GM23338 (cell line): ENCODE measurements at regions not wholly inside any gene's neighbourhood (a gene's known extent, or its start where the extent isn't known, plus 50 kb on each side); places are given as distances from the start of the nearest gene placed in this dataset.

Experiments
- ATAC-seq: fragments of 200-7000 bp; cut with Tn5 transposase; 3 replicates; pipeline ENCODE4 v1.9.1; 2020
- DNase-seq: peaks from one replicate; pipeline ENCODE4 v3.0.0-alpha.2; 2015; ENCODE audit warnings: low spot score
- H2AFZ ChIP-seq: fragments of 200-600 bp; sonication (generic); 2 replicates; pipeline ENCODE4 v1.8.0; 2016; ENCODE audit warnings: antibody characterized with exemption, mild to moderate bottlenecking, moderate library complexity
- H3F3A ChIP-seq: fragments of 200-600 bp; sonication (generic); replicated peaks from 2 replicates; pipeline ENCODE4 v1.8.0; 2017; ENCODE audit warnings: antibody characterized with exemption, mixed run types, low read depth
- H3K27ac ChIP-seq: fragments of 200-600 bp; sonication (generic); 2 replicates; pipeline ENCODE4 v1.6.1; 2016; ENCODE audit warnings: low read depth
- H3K27me3 ChIP-seq: fragments of 200-600 bp; sonication (generic); 2 replicates; pipeline ENCODE4 v1.8.0; 2016; ENCODE audit warnings: mild to moderate bottlenecking, mixed run types, moderate library complexity; ENCODE audit not compliant: insufficient read depth
- H3K36me3 ChIP-seq: fragments of 200-600 bp; sonication (generic); 2 replicates; pipeline ENCODE4 v1.8.0; 2016; ENCODE audit warnings: mild to moderate bottlenecking; ENCODE audit not compliant: insufficient read depth
- H3K4me1 ChIP-seq: fragments of 200-600 bp; sonication (generic); 2 replicates; pipeline ENCODE4 v1.8.0; 2016; ENCODE audit warnings: mild to moderate bottlenecking, moderate library complexity; ENCODE audit not compliant: insufficient read depth
- H3K4me2 ChIP-seq: fragments of 200-600 bp; sonication (generic); 2 replicates; pipeline ENCODE4 v1.7.1; 2017; ENCODE audit warnings: mixed run types
- H3K4me3 ChIP-seq: fragments of 200-600 bp; sonication (generic); 2 replicates; pipeline ENCODE4 v1.6.1; 2016; ENCODE audit warnings: mixed run types
- H3K79me2 ChIP-seq: fragments of 200-600 bp; sonication (generic); replicated peaks from 2 replicates; pipeline ENCODE4 v1.8.0; 2017; ENCODE audit warnings: mild to moderate bottlenecking; ENCODE audit not compliant: insufficient read depth
- H3K9me2 ChIP-seq: fragments of 200-600 bp; sonication (generic); 2 replicates; pipeline ENCODE4 v1.8.0; 2017; ENCODE audit not compliant: insufficient read depth
- H4K20me1 ChIP-seq: fragments of 200-600 bp; sonication (generic); replicated peaks from 2 replicates; pipeline ENCODE4 v1.8.0; 2017; ENCODE audit warnings: mild to moderate bottlenecking; ENCODE audit not compliant: insufficient read depth
- H3K27ac Mint-ChIP-seq: 2 replicates; pipeline ENCODE4 v1.8.0; 2020; ENCODE audit warnings: inconsistent platforms, mild to moderate bottlenecking, moderate library complexity, mixed read lengths
- H3K27me3 Mint-ChIP-seq: 3 replicates; pipeline ENCODE4 v1.8.0; 2022; ENCODE audit warnings: low read depth, mild to moderate bottlenecking, moderate library complexity, mixed read lengths, inconsistent platforms; ENCODE audit not compliant: insufficient read depth, poor library complexity
- H3K36me3 Mint-ChIP-seq: 3 replicates; pipeline ENCODE4 v1.8.0; 2021; ENCODE audit warnings: low read depth, mild to moderate bottlenecking, inconsistent platforms, moderate library complexity, mixed read lengths
- H3K4me1 Mint-ChIP-seq: 3 replicates; pipeline ENCODE4 v1.8.0; 2020; ENCODE audit warnings: mild to moderate bottlenecking, inconsistent platforms, mixed read lengths
- H3K4me3 Mint-ChIP-seq: 3 replicates; pipeline ENCODE4 v1.8.0; 2021; ENCODE audit warnings: moderate library complexity, mild to moderate bottlenecking, inconsistent platforms, mixed read lengths
- H3K9me3 Mint-ChIP-seq: 3 replicates; pipeline ENCODE4 v1.8.0; 2020; ENCODE audit warnings: moderate library complexity, mild to moderate bottlenecking, inconsistent platforms, mixed read lengths
- CTCF ChIP-seq, 2 experiments: fragments of 200-600 bp in 1 of 2; sonication (generic) in 1 of 2; conservative IDR thresholded peaks; 2 replicates each; pipeline versions ENCODE4 v1.5.1 to v1.6.1; 2016 to 2017; ENCODE audit warnings: antibody characterized with exemption in 2 of 2, low read depth in 2 of 2, mild to moderate bottlenecking in 2 of 2, moderate library complexity in 1 of 2
- ZNF114 ChIP-seq: fragments of 250-450 bp; sonication (Bioruptor Pico); IDR thresholded peaks from 2 replicates; pipeline ENCODE4 v1.5.0; 2020; ENCODE audit warnings: mild to moderate bottlenecking, moderate library complexity
- ZNF331 ChIP-seq: fragments of 250-450 bp; sonication (Bioruptor Pico); IDR thresholded peaks from 2 replicates; pipeline ENCODE4 v1.5.0; 2020; ENCODE audit warnings: low read depth, mild to moderate bottlenecking, moderate library complexity
- ZNF462 ChIP-seq: fragments of 250-450 bp; sonication (Bioruptor Pico); IDR thresholded peaks from 2 replicates; pipeline ENCODE4 v1.5.0; 2020; ENCODE audit warnings: mild to moderate bottlenecking, moderate library complexity

GRCh38 chr3:7817239-7817638, 684.4 kb upstream of the LMCD1 start:
- no peak overlapping the region for H3K4me3 Mint-ChIP-seq
- no peak for ATAC-seq
- no peak overlapping the region for H3K4me2 ChIP-seq
- no peak overlapping the region for H2AFZ ChIP-seq
- H3K27ac Mint-ChIP-seq = no peak overlapping the region
- peaks cover 3% of the 10 kb centered on the region for H3K36me3 Mint-ChIP-seq
- peaks cover 7% of the 10 kb centered on the region; the same call in 1 of the 2 replicates for H3K4me1 ChIP-seq
- no peak for TF ChIP-seq ZNF462
- no peak for TF ChIP-seq ZNF114 (CRISPR knock-in tag)
- TF ChIP-seq ZNF331 = no peak
- H3K9me2 ChIP-seq = peaks cover 8% of the 10 kb centered on the region; the same call in 1 of the 2 replicates
- no peaks in the 10 kb centered on the region for H4K20me1 ChIP-seq
- no peaks in the 10 kb centered on the region for H3K27me3 Mint-ChIP-seq
- H3K27me3 ChIP-seq = no peaks in the 10 kb centered on the region
- peaks cover 9% of the 10 kb centered on the region for H3K4me1 Mint-ChIP-seq
- no peak overlapping the region for H3K4me3 ChIP-seq
- no peak overlapping the region for H3K27ac ChIP-seq
- no peaks in the 10 kb centered on the region for H3K79me2 ChIP-seq
- no peaks in the 10 kb centered on the region for H3K36me3 ChIP-seq
- peaks cover 6% of the 10 kb centered on the region for H3K9me3 Mint-ChIP-seq
- no peak for DNase-seq
- H3F3A ChIP-seq = no peaks in the 10 kb centered on the region

- Mint-ChIP-seq H3K9me3 (peaks cover 34% of the 10 kb centered on the region), H3K27ac (no peak overlapping the region), H3K4me1 (no peaks in the 10 kb centered on the region), H3K4me3 (no peak overlapping the region), H3K27me3 (peaks cover 2% of the 10 kb centered on the region), H3K36me3 (peaks cover 18% of the 10 kb centered on the region)
- no peaks in the 10 kb centered on the region for H3K36me3 ChIP-seq
- ATAC-seq (no peak), DNase-seq (no peak)
- no peaks in the 10 kb centered on the region for H3K27me3 ChIP-seq
- H4K20me1 ChIP-seq = no peaks in the 10 kb centered on the region
- no peaks in the 10 kb centered on the region; the same call in 1 of the 2 replicates for H3K9me2 ChIP-seq
- TF ChIP-seq CTCF (conservative IDR thresholded peaks at IDR 0.05; ENCODE audit: low read depth in 2 of 2) = no peak
- no peaks in the 10 kb centered on the region for H3K79me2 ChIP-seq
- no peak overlapping the region for H2AFZ ChIP-seq
- H3K4me3 ChIP-seq = no peak overlapping the region
- no peak overlapping the region for H3K4me2 ChIP-seq
- H3F3A ChIP-seq = no peaks in the 10 kb centered on the region
- H3K4me1 ChIP-seq = no peaks in the 10 kb centered on the region
- H3K27ac ChIP-seq = no peak overlapping the region
These were observed 680.7 kb upstream of the LMCD1 start for GRCh38 chr3:7820969-7821368.
